Prostate gland (tissue), 2 donors: ENCODE measurements at regions not wholly inside any gene's neighbourhood (a gene's known extent, or its start where the extent isn't known, plus 50 kb on each side); places are given as distances from the start of the nearest gene placed in this dataset.
"Not testable (repeated sequence)": the region's sequence is repeated elsewhere in the genome, so short reads cannot be mapped to it uniquely, and the experiment has no call there.

Experiments
- DNase-seq: peaks from one replicate; pipeline ENCODE4 v3.0.0-alpha.2; 2019; ENCODE audit warnings: low spot score
- H3K27ac ChIP-seq, 2 donors: fragments of 200-600 bp; sonication (generic); 2 replicates each; pipeline ENCODE4 v1.5.1; 2017 to 2019
- H3K27me3 ChIP-seq: fragments of 200-600 bp; sonication (generic); replicated peaks from 2 replicates; pipeline ENCODE4 v1.5.1; 2019; ENCODE audit not compliant: insufficient read depth
- H3K36me3 ChIP-seq, 2 donors: fragments of 200-600 bp; sonication (generic); 1 replicate in 1 of 2; 2 replicates in 1 of 2; pipeline versions ENCODE4 v1.5.1 to v1.8.1; 2017 to 2019
- H3K4me1 ChIP-seq: fragments of 200-600 bp; sonication (generic); replicated peaks from 2 replicates; pipeline ENCODE4 v1.5.1; 2019
- H3K4me3 ChIP-seq, 2 donors: fragments of 200-600 bp; sonication (generic); 2 replicates each; pipeline ENCODE4 v1.5.1; 2017 to 2019
- H3K9me3 ChIP-seq: fragments of 200-600 bp; sonication (generic); 2 replicates; pipeline ENCODE4 v1.5.1; 2017
- CTCF ChIP-seq, 4 experiments: fragments of 200-600 bp in 2 of 4; fragments of 450-650 bp in 2 of 4; sonication (generic) in 2 of 4; IDR thresholded peaks; 1 replicate in 3 of 4; 2 replicates in 1 of 4; pipeline ENCODE4 v1.5.1; 2016 to 2019; ENCODE audit warnings: antibody characterized with exemption in 4 of 4, mild to moderate bottlenecking in 2 of 4, moderate library complexity in 2 of 4
- POLR2A ChIP-seq: fragments of 450-650 bp; IDR thresholded peaks from one replicate; pipeline ENCODE4 v1.6.1; 2016; ENCODE audit warnings: antibody characterized with exemption, mild to moderate bottlenecking
- POLR2AphosphoS5 ChIP-seq: sonication (generic); formaldehyde crosslinking; IDR thresholded peaks from one replicate; pipeline ENCODE4 v1.6.1; 2017; ENCODE audit warnings: antibody characterized with exemption
- WGBS: methylation state at CpG from one replicate; pipeline ENCODE4 v1.1.5; 2018; 5-methylcytosine and 5-hydroxymethylcytosine counted together
- intact Hi-C: fragments of 100-400 bp; cut with DNase I; formaldehyde crosslinking; loops from one replicate; pipeline ENCODE4 v1.14.2; 2022

GRCh38 chr1:234826352-234826751, 216.4 kb upstream of the IRF2BP2 start:
- H3K27ac ChIP-seq: no peak overlapping the region
- intact Hi-C loops: no loop called here
- H3K4me1 ChIP-seq: no peaks in the 10 kb centered on the region
- WGBS: 97% methylated on average over 7 of the region's 7 CpGs
- no peaks in the 10 kb centered on the region for H3K9me3 ChIP-seq
- no peaks in the 10 kb centered on the region for H3K36me3 ChIP-seq
- TF ChIP-seq POLR2AphosphoS5 (no peak), POLR2A (no peak), CTCF (IDR thresholded peaks at IDR 0.05) (no peak)
- H3K27me3 ChIP-seq: no peaks in the 10 kb centered on the region
- no peak for DNase-seq
- no peak overlapping the region for H3K4me3 ChIP-seq

GRCh38 chr1:234825498-234826165, 215.7 kb upstream of the IRF2BP2 start:
- WGBS: 40% methylated on average over 7 of the region's 7 CpGs
- no peak overlapping the region for H3K4me3 ChIP-seq
- H3K27ac ChIP-seq: no peak overlapping the region
- no peaks in the 10 kb centered on the region for H3K4me1 ChIP-seq
- no peaks in the 10 kb centered on the region for H3K9me3 ChIP-seq
- DNase-seq: no peak
- no peaks in the 10 kb centered on the region for H3K36me3 ChIP-seq
- H3K27me3 ChIP-seq: no peaks in the 10 kb centered on the region
- intact Hi-C loops: no loop called here
- TF ChIP-seq POLR2A (no peak), CTCF (IDR thresholded peaks at IDR 0.05) (no peak), POLR2AphosphoS5 (no peak)

GRCh38 chr1:234824836-234825235, 214.9 kb upstream of the IRF2BP2 start:
- intact Hi-C loops, H3K9me3 ChIP-seq: not testable (repeated sequence)
- 94% methylated on average over 7 of the region's 7 CpGs for WGBS

GRCh38 chr1:234823191-234824176, 213.5 kb upstream of the IRF2BP2 start:
- Histone ChIP-seq H3K36me3 (no peaks in the 10 kb centered on the region), H3K4me1 (no peaks in the 10 kb centered on the region), H3K4me3 (no peak overlapping the region), H3K27ac (no peak overlapping the region), H3K9me3 (no peaks in the 10 kb centered on the region), H3K27me3 (no peaks in the 10 kb centered on the region)
- intact Hi-C loops: no loop called here
- TF ChIP-seq POLR2AphosphoS5: no peak
- TF ChIP-seq CTCF (IDR thresholded peaks at IDR 0.05): no peak
- no peak for TF ChIP-seq POLR2A
- 47% methylated on average over 16 of the region's 16 CpGs for WGBS
- no peak for DNase-seq

More at GRCh38 chr1:234824836-234825235, 214.9 kb upstream of the IRF2BP2 start:
- not testable (repeated sequence) for DNase-seq, H3K27me3 ChIP-seq, H3K36me3 ChIP-seq, H3K4me1 ChIP-seq, H3K4me3 ChIP-seq, H3K27ac ChIP-seq

GRCh38 chr1:234821840-234822239, 211.9 kb upstream of the IRF2BP2 start:
- TF ChIP-seq CTCF (IDR thresholded peaks at IDR 0.05): no peak
- TF ChIP-seq POLR2AphosphoS5: no peak
- TF ChIP-seq POLR2A: no peak
- Histone ChIP-seq H3K27ac (no peak overlapping the region), H3K4me3 (no peak overlapping the region), H3K27me3 (no peaks in the 10 kb centered on the region), H3K4me1 (no peaks in the 10 kb centered on the region), H3K36me3 (no peaks in the 10 kb centered on the region), H3K9me3 (no peaks in the 10 kb centered on the region)
- DNase-seq: no peak
- 99% methylated on average over 6 of the region's 6 CpGs for WGBS
- intact Hi-C loops: no loop called here
